H1 (cell line): ENCODE measurements at regions not wholly inside any gene's neighbourhood (a gene's known extent, or its start where the extent isn't known, plus 50 kb on each side); places are given as distances from the start of the nearest gene placed in this dataset.

Experiments
- CTCF ChIA-PET: fragments of 300-600 bp; sonication (Branson Sonifier 250); formaldehyde crosslinking; loops from one replicate; lab custom pipeline; 2021; ENCODE audit not compliant: partially characterized antibody; lab: Charles Lee
- POLR2A ChIA-PET: fragments of 300-600 bp; sonication (Branson Sonifier 250); formaldehyde crosslinking; loops from one replicate; lab custom pipeline; 2021; ENCODE audit warnings: inconsistent platforms; ENCODE audit not compliant: partially characterized antibody; lab: Charles Lee
- DNase-seq, 2 experiments: peaks; one replicate each; pipeline versions ENCODE4 v3.0.0 to v3.0.0-alpha.2; 2010 to 2022; ENCODE audit warnings: low spot score in 2 of 2, low read depth in 1 of 2, mixed read lengths in 1 of 2
- FAIRE-seq: peaks from 2 replicates; lab custom pipeline; 2011; peaks lifted over from hg19 to GRCh38; lab: Jason Lieb, UNC
- H2AFZ ChIP-seq: 2 replicates; pipeline ENCODE4 v1.8.1; 2012; ENCODE audit warnings: low read length, inconsistent platforms
- H2AK5ac ChIP-seq: 2 replicates; pipeline ENCODE4 v1.6.1; 2013; ENCODE audit warnings: low read depth, low read length
- H2BK120ac ChIP-seq: replicated peaks from 2 replicates; pipeline ENCODE3; 2013; ENCODE audit warnings: low read depth, low read length, inconsistent platforms
- H2BK12ac ChIP-seq: 2 replicates; pipeline ENCODE4 v1.6.1; 2013; ENCODE audit warnings: low read depth, low read length
- H2BK15ac ChIP-seq: 2 replicates; pipeline ENCODE4 v1.6.1; 2013; ENCODE audit warnings: low read length
- H2BK20ac ChIP-seq: 2 replicates; pipeline ENCODE4 v1.6.1; 2013; ENCODE audit warnings: low read length
- H2BK5ac ChIP-seq: 2 replicates; pipeline ENCODE4 v1.6.1; 2013; ENCODE audit warnings: low read depth, low read length
- H3K14ac ChIP-seq: 2 replicates; pipeline ENCODE4 v1.6.1; 2013; ENCODE audit warnings: inconsistent platforms; ENCODE audit not compliant: insufficient read length
- H3K18ac ChIP-seq: 2 replicates; pipeline ENCODE4 v1.6.1; 2013; ENCODE audit warnings: low read length; ENCODE audit errors: extremely low read depth
- H3K23ac ChIP-seq: 2 replicates; pipeline ENCODE4 v1.6.1; 2013; ENCODE audit warnings: inconsistent platforms; ENCODE audit not compliant: insufficient read length
- H3K23me2 ChIP-seq: 2 replicates; pipeline ENCODE4 v1.6.1; 2013; ENCODE audit warnings: low read depth, low read length
- H3K27ac ChIP-seq: 2 replicates; pipeline ENCODE4 v1.6.1; 2011; ENCODE audit warnings: low read depth, low read length, inconsistent platforms
- H3K27me3 ChIP-seq, 4 experiments: replicated peaks in 1 of 4; 1 replicate in 1 of 4; 2 replicates in 3 of 4; pipeline versions ENCODE4 v1.6.1 to v1.8.1; 2011 to 2013; ENCODE audit warnings: low read length in 3 of 4, mild to moderate bottlenecking in 3 of 4, inconsistent platforms in 2 of 4, mixed read lengths in 2 of 4, moderate library complexity in 1 of 4; ENCODE audit not compliant: control insufficient read depth in 3 of 4, insufficient read depth in 3 of 4; ENCODE audit errors: extremely low read depth in 1 of 4
- H3K36me3 ChIP-seq, 4 experiments: 2 replicates each; pipeline versions ENCODE4 v1.6.1 to v1.8.1; 2011 to 2013; ENCODE audit warnings: mild to moderate bottlenecking in 4 of 4, low read length in 3 of 4, moderate library complexity in 2 of 4, control low read depth in 1 of 4, inconsistent platforms in 1 of 4; ENCODE audit not compliant: insufficient read depth in 4 of 4, control insufficient read depth in 2 of 4
- H3K4ac ChIP-seq: replicated peaks from 2 replicates; pipeline ENCODE3; 2013; ENCODE audit warnings: low read length, low read depth, mixed read lengths, inconsistent platforms; ENCODE audit not compliant: insufficient read length
- H3K4me1 ChIP-seq, 4 experiments: replicated peaks in 1 of 4; 1 replicate in 1 of 4; 2 replicates in 3 of 4; pipeline versions ENCODE4 v1.6.1 to v1.8.1; 2011 to 2013; ENCODE audit warnings: low read length in 3 of 4, inconsistent platforms in 2 of 4, mixed read lengths in 1 of 4; ENCODE audit not compliant: insufficient read depth in 4 of 4, control insufficient read depth in 3 of 4
- H3K4me2 ChIP-seq, 2 experiments: 2 replicates each; pipeline versions ENCODE4 v1.6.1 to v1.8.1; 2011 to 2013; ENCODE audit warnings: low read depth in 2 of 2, low read length in 2 of 2, control low read depth in 1 of 2, inconsistent platforms in 1 of 2, mild to moderate bottlenecking in 1 of 2; ENCODE audit not compliant: insufficient read depth in 1 of 2
- H3K4me3 ChIP-seq, 4 experiments: fragments of 200-600, 300-600 bp in 1 of 4; sonication (generic), shearing (Covaris generic), sonication (Bioruptor Twin) in 1 of 4; 2 replicates each; pipeline versions ENCODE4 v1.5.1 to v1.8.1; 2011 to 2016; ENCODE audit warnings: low read length in 4 of 4, low read depth in 3 of 4, control low read depth in 2 of 4, inconsistent platforms in 2 of 4, mild to moderate bottlenecking in 2 of 4, mixed read lengths in 1 of 4, moderate library complexity in 1 of 4; ENCODE audit not compliant: insufficient read depth in 2 of 4; ENCODE audit errors: extremely low read depth in 1 of 4
- H3K56ac ChIP-seq: replicated peaks from 2 replicates; pipeline ENCODE3; 2013; ENCODE audit warnings: low read depth, mild to moderate bottlenecking, mixed read lengths, low read length, inconsistent platforms; ENCODE audit not compliant: insufficient read length
- H3K79me1 ChIP-seq: 2 replicates; pipeline ENCODE4 v1.6.1; 2013; ENCODE audit warnings: low read depth, low read length, control low read depth
- H3K79me2 ChIP-seq, 2 experiments: 2 replicates each; pipeline versions ENCODE4 v1.6.1 to v1.8.1; 2012 to 2013; ENCODE audit warnings: low read length in 2 of 2, mild to moderate bottlenecking in 2 of 2, inconsistent platforms in 1 of 2; ENCODE audit not compliant: insufficient read depth in 2 of 2, control insufficient read depth in 1 of 2
- H3K9ac ChIP-seq, 4 experiments: replicated peaks in 1 of 4; 1 replicate in 1 of 4; 2 replicates in 3 of 4; pipeline versions ENCODE4 v1.6.1 to v1.8.1; 2011 to 2013; ENCODE audit warnings: low read depth in 3 of 4, low read length in 3 of 4, control low read depth in 2 of 4, mild to moderate bottlenecking in 2 of 4, moderate library complexity in 2 of 4, inconsistent platforms in 1 of 4; ENCODE audit errors: extremely low read depth in 1 of 4
- H3K9me3 ChIP-seq, 2 experiments: 2 replicates each; pipeline versions ENCODE4 v1.6.1 to v1.8.1; 2012 to 2013; ENCODE audit warnings: mild to moderate bottlenecking in 2 of 2, moderate library complexity in 2 of 2, control low read depth in 1 of 2, inconsistent platforms in 1 of 2, low read depth in 1 of 2, low read length in 1 of 2, mixed read lengths in 1 of 2; ENCODE audit not compliant: insufficient read depth in 2 of 2
- H4K20me1 ChIP-seq, 2 experiments: replicated peaks in 1 of 2; 2 replicates each; pipeline versions ENCODE3 to v1.8.1; 2011 to 2013; ENCODE audit warnings: inconsistent platforms in 2 of 2, low read length in 2 of 2, mild to moderate bottlenecking in 1 of 2; ENCODE audit not compliant: insufficient read depth in 2 of 2, control insufficient read depth in 1 of 2
- H4K5ac ChIP-seq: 2 replicates; pipeline ENCODE4 v1.6.1; 2013; ENCODE audit warnings: low read length, low read depth, mixed read lengths, inconsistent platforms; ENCODE audit not compliant: insufficient read length
- H4K8ac ChIP-seq: 2 replicates; pipeline ENCODE4 v1.8.0; 2013; ENCODE audit warnings: mild to moderate bottlenecking, moderate library complexity, low read length, inconsistent platforms; ENCODE audit not compliant: insufficient read depth; ENCODE audit errors: extremely low read depth
- H4K91ac ChIP-seq: replicated peaks from 2 replicates; pipeline ENCODE3; 2013; ENCODE audit warnings: low read length, mixed read lengths, inconsistent platforms; ENCODE audit not compliant: insufficient read length
- ASH2L ChIP-seq: fragments of 200-600, 300-600 bp; sonication (generic); IDR thresholded peaks from one replicate; pipeline ENCODE4 v1.7.1; 2017; ENCODE audit warnings: low read length
- BACH1 ChIP-seq: IDR thresholded peaks from 2 replicates; pipeline ENCODE4 v1.6.1; 2012; ENCODE audit warnings: low read length, improper control_type of control experiment
- E2F6 ChIP-seq: IDR thresholded peaks from 2 replicates; pipeline ENCODE4 v1.6.1; 2012; ENCODE audit warnings: inconsistent platforms
- EP300 ChIP-seq, 2 experiments: IDR thresholded peaks; 1 replicate in 1 of 2; 2 replicates in 1 of 2; pipeline ENCODE4 v1.6.1; 2011 to 2012; ENCODE audit warnings: low read depth in 2 of 2, low read length in 2 of 2, mild to moderate bottlenecking in 2 of 2, borderline replicate concordance in 1 of 2, inconsistent platforms in 1 of 2, moderate library complexity in 1 of 2
- KDM4A ChIP-seq: IDR thresholded peaks from one replicate; pipeline ENCODE4 v1.7.1; 2012; ENCODE audit warnings: low read depth, mild to moderate bottlenecking, moderate library complexity, low read length, inconsistent platforms; ENCODE audit not compliant: severe bottlenecking
- MAX ChIP-seq: IDR thresholded peaks from 2 replicates; pipeline ENCODE4 v1.6.1; 2012; ENCODE audit warnings: inconsistent platforms
- NRF1 ChIP-seq: IDR thresholded peaks from 2 replicates; pipeline ENCODE4 v1.6.1; 2011; ENCODE audit warnings: mild to moderate bottlenecking, low read depth, low read length, improper control_type of control experiment
- PHF8 ChIP-seq: fragments of 200-600 bp; sonication (generic); conservative IDR thresholded peaks from 2 replicates; pipeline ENCODE4 v1.7.1; 2012; ENCODE audit warnings: low read depth, mild to moderate bottlenecking, inconsistent platforms, low read length, moderate library complexity
- POU5F1 ChIP-seq: IDR thresholded peaks from 2 replicates; pipeline ENCODE4 v1.6.1; 2011; ENCODE audit warnings: low read depth, mild to moderate bottlenecking, low read length, moderate library complexity
- RAD21 ChIP-seq, 2 experiments: IDR thresholded peaks in 1 of 2; conservative IDR thresholded peaks in 1 of 2; 2 replicates each; pipeline ENCODE4 v1.6.1; 2011; ENCODE audit warnings: low read depth in 2 of 2, low read length in 2 of 2, improper control_type of control experiment in 1 of 2, inconsistent platforms in 1 of 2, mild to moderate bottlenecking in 1 of 2, moderate library complexity in 1 of 2
- RFX5 ChIP-seq: IDR thresholded peaks from 2 replicates; pipeline ENCODE4 v1.6.1; 2011; ENCODE audit warnings: low read depth, low read length, improper control_type of control experiment, borderline replicate concordance
- SP4 ChIP-seq: IDR thresholded peaks from 2 replicates; pipeline ENCODE4 v1.6.1; 2012; ENCODE audit warnings: low read length, inconsistent platforms
- TCF12 ChIP-seq: IDR thresholded peaks from 2 replicates; pipeline ENCODE4 v1.6.1; 2011; ENCODE audit warnings: low read depth, mild to moderate bottlenecking, low read length
- TEAD4 ChIP-seq: IDR thresholded peaks from 2 replicates; pipeline ENCODE4 v1.6.1; 2012; ENCODE audit warnings: low read depth, low read length, inconsistent platforms, mixed read lengths
- WGBS, 2 experiments: shearing (Covaris generic) in 1 of 2; methylation state at CpG; one replicate each; pipeline versions ENCODE4 v1.1.6 to v1.1.7; 2013 to 2015; ENCODE audit warnings: low lambda C conversion rate in 2 of 2, mixed read lengths in 2 of 2, inconsistent platforms in 1 of 2, low coverage in 1 of 2, missing lambda C conversion rate in 1 of 2; ENCODE audit not compliant: insufficient replicate concordance in 2 of 2, insufficient coverage in 1 of 2, insufficient read length in 1 of 2; ENCODE audit errors: extremely low coverage in 1 of 2, missing lambda C conversion rate in 1 of 2; 5-methylcytosine and 5-hydroxymethylcytosine counted together

- no peak overlapping the region for H4K5ac ChIP-seq
- H3K4ac ChIP-seq = no peak overlapping the region
- no peak overlapping the region for H3K18ac ChIP-seq
- no peaks in the 10 kb centered on the region for H3K27me3 ChIP-seq
- DNase-seq = no peak
- no peaks in the 10 kb centered on the region for H3K36me3 ChIP-seq
- no peak overlapping the region for H3K9ac ChIP-seq
- no peak overlapping the region for H4K91ac ChIP-seq
- no peak overlapping the region for H2AK5ac ChIP-seq
- H2BK15ac ChIP-seq = no peak overlapping the region
- no peaks in the 10 kb centered on the region for H3K23me2 ChIP-seq
- H3K23ac ChIP-seq = no peak overlapping the region
- H3K4me2 ChIP-seq = no peak overlapping the region
- no peaks in the 10 kb centered on the region for H3K79me1 ChIP-seq
- H2AFZ ChIP-seq = no peak overlapping the region
- H3K79me2 ChIP-seq = no peaks in the 10 kb centered on the region
- no peak overlapping the region for H3K56ac ChIP-seq
- no peak overlapping the region for H2BK20ac ChIP-seq
- FAIRE-seq = no peak
- no peak overlapping the region for H2BK5ac ChIP-seq
- H4K8ac ChIP-seq = no peak overlapping the region
- peaks cover 0 to 4% (median 2%) of the 10 kb centered on the region in 4 experiments; a peak in 2 of 7 replicates for H3K4me1 ChIP-seq
- no peak overlapping the region for H2BK12ac ChIP-seq
- H3K9me3 ChIP-seq = no peaks in the 10 kb centered on the region; a peak in 1 of 4 replicates
- H3K14ac ChIP-seq = no peak overlapping the region
- ChIA-PET POLR2A (no interaction called here), CTCF (interaction anchor here (1.2 kb wide), 1 partner anchor 23 kb away, joined by 3 read pairs; no protein-coding TSS in a partner anchor)
- no peak overlapping the region for H3K27ac ChIP-seq
- 98% methylated on average over 2 of the region's 2 CpGs; no CpG with 5 or more reads in 1 of the 2 experiments for WGBS, 2 experiments
- no peaks in the 10 kb centered on the region for H4K20me1 ChIP-seq
- H2BK120ac ChIP-seq = no peak overlapping the region
- no peak overlapping the region for H3K4me3 ChIP-seq
- TF ChIP-seq E2F6 (no peak), SP4 (no peak), EP300 (IDR thresholded peaks at IDR 0.05; ENCODE audit: borderline replicate concordance in 1 of 2, low read depth in 2 of 2, low read length in 2 of 2) (no peak), TCF12 (no peak), BACH1 (no peak), ASH2L (no peak), PHF8 (no peak), KDM4A (no peak), TEAD4 (no peak), NRF1 (no peak), RAD21 (IDR thresholded peaks at IDR 0.05 in 1 of 2, conservative IDR thresholded peaks at IDR 0.05 in 1 of 2; ENCODE audit: low read depth in 2 of 2, low read length in 2 of 2) (no peak), RFX5 (no peak), POU5F1 (no peak), MAX (no peak)
These were observed 151.4 kb downstream of the OTOL1 start for GRCh38 chr3:161647936-161648470.
